Thymus (tissue), 11 donors: ENCODE measurements at regions not wholly inside any gene's neighbourhood (a gene's known extent, or its start where the extent isn't known, plus 50 kb on each side); places are given as distances from the start of the nearest gene placed in this dataset.

Experiments used
- DNase-seq, 9 donors: peaks; one replicate each; pipeline ENCODE4 v3.0.0-alpha.2; 2013; ENCODE audit warnings: low spot score in 9 of 9, low read depth in 6 of 9, missing footprints in 1 of 9
- H3K27ac ChIP-seq, 2 donors: one replicate each; pipeline ENCODE4 v1.5.1; 2013; ENCODE audit warnings: control low read depth in 1 of 2, low read depth in 1 of 2, low read length in 1 of 2, mild to moderate bottlenecking in 1 of 2, moderate library complexity in 1 of 2
- H3K27me3 ChIP-seq, 2 donors: one replicate each; pipeline ENCODE4 v1.5.1; 2013; ENCODE audit warnings: low read length in 1 of 2; ENCODE audit not compliant: control insufficient read depth in 2 of 2, insufficient read depth in 1 of 2
- H3K36me3 ChIP-seq, 2 donors: one replicate each; pipeline ENCODE4 v1.5.1; 2013; ENCODE audit warnings: low read length in 1 of 2, mild to moderate bottlenecking in 1 of 2, moderate library complexity in 1 of 2; ENCODE audit not compliant: control insufficient read depth in 2 of 2, insufficient read depth in 2 of 2
- H3K4me1 ChIP-seq, 2 donors: one replicate each; pipeline ENCODE4 v1.5.1; 2013; ENCODE audit warnings: low read length in 2 of 2; ENCODE audit not compliant: control insufficient read depth in 2 of 2, insufficient read depth in 2 of 2
- H3K4me3 ChIP-seq, 2 donors: one replicate each; pipeline ENCODE4 v1.5.1; 2013; ENCODE audit warnings: low read length in 2 of 2, control low read depth in 1 of 2, mild to moderate bottlenecking in 1 of 2
- H3K9me3 ChIP-seq, 2 donors: one replicate each; pipeline ENCODE4 v1.5.1; 2013; ENCODE audit warnings: low read length in 1 of 2, mild to moderate bottlenecking in 1 of 2; ENCODE audit not compliant: control insufficient read depth in 2 of 2, insufficient read depth in 1 of 2
- WGBS: extraction: QIAGEN DNeasy Blood & Tissue Kit; methylation state at CpG from one replicate; pipeline ENCODE4 v1.1.7; 2013; 5-methylcytosine and 5-hydroxymethylcytosine counted together
- donor health status: healthy.

DNA sequence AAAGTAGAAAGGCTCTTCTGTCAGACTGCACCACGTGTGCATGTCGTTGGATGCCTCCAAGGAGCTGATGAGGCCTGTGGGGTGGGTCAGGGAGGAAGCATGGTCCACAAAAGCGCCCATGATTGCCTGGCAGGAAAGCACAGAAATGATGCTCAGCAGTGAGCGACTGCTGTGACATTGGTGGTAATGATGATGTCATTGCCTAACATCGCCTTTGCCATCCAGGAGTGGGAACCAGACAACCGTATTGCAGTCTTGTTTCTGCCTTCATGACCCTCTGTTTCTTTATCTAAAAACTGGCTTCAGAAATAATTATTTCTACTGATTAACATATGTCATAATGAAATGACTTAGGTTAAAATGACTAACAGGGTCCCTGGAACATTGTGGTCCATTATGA lies 477.8 kb upstream of the B3GAT1 start:
- 91% methylated on average over 6 of the region's 6 CpGs for WGBS
- H3K27me3 ChIP-seq: no peaks in the 10 kb centered on the region
- no peaks in the 10 kb centered on the region for H3K9me3 ChIP-seq
- H3K4me1 ChIP-seq: no peaks in the 10 kb centered on the region
- H3K27ac ChIP-seq: no peak overlapping the region
- DNase-seq: no peak
- no peak overlapping the region for H3K4me3 ChIP-seq
- no peaks in the 10 kb centered on the region for H3K36me3 ChIP-seq

DNA sequence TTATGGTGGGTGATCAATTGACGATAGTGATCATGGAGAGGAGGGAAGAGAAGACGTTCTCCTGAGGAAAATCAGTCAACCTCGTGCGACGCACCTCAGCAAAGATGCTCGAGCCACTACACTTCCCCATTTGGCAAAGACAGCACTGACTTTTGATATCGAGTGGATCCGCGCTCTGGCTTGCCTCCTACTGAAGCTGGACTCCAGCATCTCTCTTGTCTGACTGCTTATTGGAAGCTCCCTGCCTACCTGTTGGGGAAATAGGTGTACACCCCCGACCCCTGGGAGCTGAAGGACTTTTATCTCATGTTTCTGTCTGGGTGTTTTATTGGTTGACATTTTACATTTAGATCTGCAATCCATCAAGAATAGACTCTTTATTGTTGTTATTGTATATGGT lies 476.8 kb upstream of the B3GAT1 start:
- H3K9me3 ChIP-seq: no peaks in the 10 kb centered on the region
- H3K27me3 ChIP-seq: no peaks in the 10 kb centered on the region
- H3K4me1 ChIP-seq: no peaks in the 10 kb centered on the region
- 91% methylated on average over 10 of the region's 10 CpGs for WGBS
- H3K4me3 ChIP-seq: no peak overlapping the region
- H3K36me3 ChIP-seq: no peaks in the 10 kb centered on the region
- no peak overlapping the region for H3K27ac ChIP-seq
- DNase-seq: no peak

DNA sequence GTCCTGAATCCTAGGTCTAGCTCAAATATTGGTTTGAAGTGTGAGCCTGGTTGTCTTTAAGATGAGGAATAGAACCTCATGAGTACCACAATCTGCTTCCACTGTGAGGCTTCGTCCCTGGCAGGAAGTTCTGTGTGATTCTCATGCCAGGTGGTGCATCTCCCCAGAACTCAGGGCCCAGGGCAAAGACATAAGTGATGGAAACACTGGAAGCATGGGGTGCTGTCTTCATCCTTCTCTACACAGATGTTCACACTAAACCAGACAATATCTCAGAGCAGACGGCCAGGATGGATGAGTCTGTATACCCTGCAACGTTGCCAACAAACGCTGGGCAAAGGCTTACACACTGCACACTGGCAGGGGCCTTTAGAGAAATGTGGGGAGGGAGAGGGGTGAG lies 475.9 kb upstream of the B3GAT1 start:
- 88% methylated on average over 4 of the region's 4 CpGs for WGBS
- DNase-seq: no peak
- no peak overlapping the region for H3K27ac ChIP-seq

GRCh38 chr11:134883484-134883883 lies 471.4 kb upstream of the B3GAT1 start:
- 72% methylated on average over 8 of the region's 8 CpGs for WGBS
- no peaks in the 10 kb centered on the region for H3K4me1 ChIP-seq
- no peaks in the 10 kb centered on the region for H3K27me3 ChIP-seq
- no peak overlapping the region for H3K4me3 ChIP-seq
- DNase-seq: no peak
- H3K9me3 ChIP-seq: no peaks in the 10 kb centered on the region
- H3K27ac ChIP-seq: no peak overlapping the region
- no peaks in the 10 kb centered on the region for H3K36me3 ChIP-seq

More for the DNA sequence above, 475.9 kb upstream of the B3GAT1 start:
- H3K4me1 ChIP-seq: no peaks in the 10 kb centered on the region
- H3K36me3 ChIP-seq: no peaks in the 10 kb centered on the region
- H3K9me3 ChIP-seq: no peaks in the 10 kb centered on the region
- no peak overlapping the region for H3K4me3 ChIP-seq
- no peaks in the 10 kb centered on the region for H3K27me3 ChIP-seq

GRCh38 chr11:134882671-134883297 lies 470.7 kb upstream of the B3GAT1 start:
- H3K27ac ChIP-seq: no peak overlapping the region
- H3K4me1 ChIP-seq: no peaks in the 10 kb centered on the region
- H3K4me3 ChIP-seq: no peak overlapping the region
- no peaks in the 10 kb centered on the region for H3K9me3 ChIP-seq
- WGBS: 67% methylated on average over 13 of the region's 13 CpGs
- H3K36me3 ChIP-seq: no peaks in the 10 kb centered on the region
- no peaks in the 10 kb centered on the region for H3K27me3 ChIP-seq
- no peak for DNase-seq

DNA sequence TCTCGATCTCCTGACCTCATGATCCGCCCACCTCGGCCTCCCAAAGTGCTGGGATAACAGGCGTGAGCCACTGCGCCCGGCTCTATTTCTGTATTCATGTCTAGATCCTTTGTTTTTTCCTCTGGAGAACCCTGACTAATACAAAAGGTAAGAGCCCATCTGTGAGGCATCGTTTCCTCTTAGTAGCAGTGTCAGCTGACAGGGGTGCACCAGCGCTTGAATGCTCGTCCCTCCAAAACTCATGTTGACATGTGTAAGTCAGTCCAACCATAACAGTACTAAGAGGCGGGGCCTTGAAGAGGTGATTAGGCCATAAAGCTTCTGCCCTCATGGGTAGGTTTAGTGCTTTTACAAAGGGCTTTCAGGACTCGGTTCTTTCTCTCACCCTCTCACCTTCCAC lies 470.1 kb upstream of the B3GAT1 start:
- no peak overlapping the region for H3K4me3 ChIP-seq
- no peak for DNase-seq
- H3K27me3 ChIP-seq: no peaks in the 10 kb centered on the region
- H3K9me3 ChIP-seq: no peaks in the 10 kb centered on the region
- H3K36me3 ChIP-seq: no peaks in the 10 kb centered on the region
- H3K4me1 ChIP-seq: no peaks in the 10 kb centered on the region
- no peak overlapping the region for H3K27ac ChIP-seq
- WGBS: 91% methylated on average over 11 of the region's 11 CpGs

DNA sequence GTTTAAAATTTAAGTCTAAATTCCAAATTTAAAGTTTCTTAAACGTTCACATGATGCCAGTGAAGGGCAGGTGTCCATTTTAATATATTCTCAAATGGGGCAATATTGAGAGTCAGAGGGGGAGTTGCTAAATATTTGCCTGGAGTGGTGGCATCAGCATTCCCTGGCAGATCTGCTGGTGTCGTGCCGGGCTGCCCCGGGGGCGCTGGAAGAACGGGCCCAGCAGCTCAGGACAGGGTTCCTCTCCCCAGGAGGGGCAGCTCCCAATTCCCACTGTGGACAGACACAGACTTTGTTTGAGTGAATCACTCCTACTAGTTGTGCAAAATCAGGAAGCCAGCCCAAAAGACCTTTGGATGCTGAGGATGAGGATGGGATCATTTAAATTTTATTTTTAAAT lies 468.7 kb upstream of the B3GAT1 start:
- Histone ChIP-seq H3K27me3 (no peaks in the 10 kb centered on the region), H3K9me3 (no peaks in the 10 kb centered on the region), H3K4me3 (no peak overlapping the region), H3K27ac (no peak overlapping the region), H3K4me1 (no peaks in the 10 kb centered on the region), H3K36me3 (no peaks in the 10 kb centered on the region)
- WGBS: 84% methylated on average over 6 of the region's 6 CpGs
- no peak for DNase-seq

DNA sequence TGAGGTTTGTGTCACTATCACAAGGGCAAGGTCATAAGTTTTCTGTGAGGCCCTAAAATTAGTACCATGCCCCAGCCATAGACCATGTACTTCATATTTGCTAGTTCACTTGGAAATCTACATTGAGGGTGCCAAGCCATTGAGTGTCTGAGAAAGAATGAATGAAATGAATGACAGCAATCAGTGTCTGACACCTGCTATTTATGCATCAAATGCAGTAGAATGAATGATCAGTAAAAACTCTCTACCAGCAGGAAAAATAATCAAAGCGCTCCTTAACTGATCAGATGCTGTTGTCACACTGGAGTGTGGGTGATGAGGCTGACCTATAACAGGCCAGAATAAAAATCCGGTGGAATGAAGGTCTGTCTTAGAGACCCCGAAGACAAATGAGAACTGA lies 467.9 kb upstream of the B3GAT1 start:
- H3K4me3 ChIP-seq: no peak overlapping the region
- no peak for DNase-seq
- no peaks in the 10 kb centered on the region for H3K27me3 ChIP-seq
- 94% methylated on average over 3 of the region's 3 CpGs for WGBS
- no peaks in the 10 kb centered on the region for H3K36me3 ChIP-seq
- H3K9me3 ChIP-seq: no peaks in the 10 kb centered on the region
- H3K4me1 ChIP-seq: no peaks in the 10 kb centered on the region
- H3K27ac ChIP-seq: no peak overlapping the region

DNA sequence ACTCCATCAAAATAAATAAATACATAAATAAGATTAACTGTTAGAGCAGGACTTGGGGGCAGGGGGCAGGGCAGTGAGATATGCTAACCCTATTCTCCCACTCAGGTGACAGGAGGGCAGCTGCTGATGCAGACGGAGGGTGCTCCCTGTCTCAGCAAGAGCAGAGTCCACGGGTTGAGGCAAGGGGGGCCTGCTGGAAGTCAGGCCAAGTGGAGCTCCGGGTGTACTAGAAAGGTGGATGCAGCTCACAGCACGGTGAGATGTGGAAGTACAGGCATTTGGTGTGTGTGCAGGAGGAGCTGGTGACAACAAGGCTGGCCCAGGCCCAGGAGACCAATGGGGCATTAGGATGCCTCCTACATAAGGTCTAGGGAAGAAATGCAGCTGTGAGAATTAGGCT lies 467.3 kb upstream of the B3GAT1 start:
- WGBS: 86% methylated on average over 4 of the region's 4 CpGs
- H3K27me3 ChIP-seq: no peaks in the 10 kb centered on the region

GRCh38 chr11:134878785-134879184 lies 466.7 kb upstream of the B3GAT1 start:
- no peak for DNase-seq
- WGBS: 79% methylated on average over 6 of the region's 6 CpGs
- Histone ChIP-seq H3K36me3 (no peaks in the 10 kb centered on the region), H3K27me3 (no peaks in the 10 kb centered on the region), H3K27ac (no peak overlapping the region), H3K4me1 (no peaks in the 10 kb centered on the region), H3K4me3 (no peak overlapping the region), H3K9me3 (no peaks in the 10 kb centered on the region)

More for the DNA sequence above, 467.3 kb upstream of the B3GAT1 start:
- Histone ChIP-seq H3K4me3 (no peak overlapping the region), H3K27ac (no peak overlapping the region), H3K4me1 (no peaks in the 10 kb centered on the region), H3K9me3 (no peaks in the 10 kb centered on the region), H3K36me3 (no peaks in the 10 kb centered on the region)
- no peak for DNase-seq
